PC-9 (cell line): ENCODE measurements at regions not wholly inside any gene's neighbourhood (a gene's known extent, or its start where the extent isn't known, plus 50 kb on each side); places are given as distances from the start of the nearest gene placed in this dataset.

Experiments used
- BruUV-seq: library from RNA; stranded (reverse); fragments of 400-500 nt; replicated peaks from 2 replicates; lab custom pipeline; 2021; lab: Mats Ljungman, UMichigan
- CTCF ChIA-PET: fragments of 300-600 bp; sonication (Branson Sonifier 250); formaldehyde crosslinking; loops from one replicate; lab custom pipeline; 2022; ENCODE audit warnings: antibody characterized with exemption; lab: Charles Lee
- POLR2A ChIA-PET: fragments of 300-600 bp; sonication (Branson Sonifier 250); formaldehyde crosslinking; loops from one replicate; lab custom pipeline; 2022; ENCODE audit warnings: antibody characterized with exemption; ENCODE audit not compliant: unreplicated experiment; lab: Charles Lee
- DNase-seq, 2 experiments: peaks; one replicate each; pipeline versions ENCODE4 v3.0.0 to v3.0.0-alpha.2; 2015 to 2022; ENCODE audit warnings: mixed read lengths in 1 of 2
- H2AFZ ChIP-seq: fragments of 200-600 bp; sonication (generic); 2 replicates; pipeline ENCODE4 v1.8.1; 2017; ENCODE audit warnings: antibody characterized with exemption
- H3F3A ChIP-seq: fragments of 200-600 bp; sonication (generic); 2 replicates; pipeline ENCODE4 v1.8.1; 2017; ENCODE audit warnings: antibody characterized with exemption, mild to moderate bottlenecking, low read depth; ENCODE audit not compliant: insufficient read depth
- H3K27ac ChIP-seq: fragments of 200-600 bp; sonication (generic); 2 replicates; pipeline ENCODE4 v1.6.1; 2016; ENCODE audit warnings: mixed run types
- H3K27me3 ChIP-seq: fragments of 200-600 bp; sonication (generic); 2 replicates; pipeline ENCODE4 v1.6.1; 2016; ENCODE audit warnings: low read depth, mixed run types; ENCODE audit not compliant: insufficient read depth
- H3K36me3 ChIP-seq: fragments of 200-600 bp; sonication (generic); 2 replicates; pipeline ENCODE4 v1.6.1; 2016; ENCODE audit warnings: low read depth, mixed run types
- H3K4me1 ChIP-seq: fragments of 200-600 bp; sonication (generic); replicated peaks from 2 replicates; pipeline ENCODE4 v1.6.1; 2016; ENCODE audit warnings: mixed run types; ENCODE audit not compliant: insufficient read depth
- H3K4me2 ChIP-seq: fragments of 200-600 bp; sonication (generic); 2 replicates; pipeline ENCODE4 v1.6.1; 2017; ENCODE audit warnings: mixed run types
- H3K4me3 ChIP-seq: fragments of 200-600 bp; sonication (generic); 2 replicates; pipeline ENCODE4 v1.6.1; 2016; ENCODE audit warnings: mixed run types
- H3K79me2 ChIP-seq: fragments of 200-600 bp; sonication (generic); 2 replicates; pipeline ENCODE4 v1.6.1; 2017; ENCODE audit warnings: low read depth, mixed run types
- H3K9me2 ChIP-seq: fragments of 200-600 bp; sonication (generic); 2 replicates; pipeline ENCODE4 v1.8.1; 2017; ENCODE audit warnings: mild to moderate bottlenecking; ENCODE audit not compliant: insufficient read depth
- H3K9me3 ChIP-seq: fragments of 200-600 bp; sonication (generic); 2 replicates; pipeline ENCODE4 v1.8.1; 2016; ENCODE audit warnings: low read depth; ENCODE audit not compliant: insufficient read depth
- H4K20me1 ChIP-seq: fragments of 200-600 bp; sonication (generic); 2 replicates; pipeline ENCODE4 v1.8.1; 2017; ENCODE audit not compliant: insufficient read depth
- CTCF ChIP-seq: fragments of 200-600 bp; sonication (generic); conservative IDR thresholded peaks from 2 replicates; pipeline ENCODE4 v1.6.1; 2017; ENCODE audit warnings: mixed run types, antibody characterized with exemption, mild to moderate bottlenecking, moderate library complexity
- EZH2 ChIP-seq: fragments of 200-600 bp; sonication (generic); IDR thresholded peaks from 2 replicates; pipeline ENCODE4 v1.8.0; 2017; ENCODE audit warnings: antibody characterized with exemption, low read depth
- intact Hi-C: fragments of 100-400 bp; cut with micrococcal nuclease; formaldehyde crosslinking; loops from one replicate; pipeline ENCODE4 v1.10.0; 2022; ENCODE audit not compliant: unreplicated experiment

GRCh38 chr18:78127041-78127440, 852.6 kb upstream of the SALL3 start:
- H2AFZ ChIP-seq: no peak overlapping the region

GRCh38 chr18:78128004-78128403, 851.6 kb upstream of the SALL3 start:
- no peaks in the 10 kb centered on the region for H3K4me1 ChIP-seq
- POLR2A ChIA-PET: no interaction called here

More at GRCh38 chr18:78127041-78127440, 852.6 kb upstream of the SALL3 start:
- H3K27ac ChIP-seq: no peak overlapping the region
- H3K36me3 ChIP-seq: no peaks in the 10 kb centered on the region
- no peak overlapping the region for H3K4me2 ChIP-seq
- H3K4me3 ChIP-seq: no peak overlapping the region
- no peak for TF ChIP-seq EZH2
- no peak for TF ChIP-seq CTCF
- H3F3A ChIP-seq: peaks cover 4% of the 10 kb centered on the region; the same call in 1 of the 2 replicates
- no TSS peak for BruUV-seq
- H4K20me1 ChIP-seq: no peaks in the 10 kb centered on the region; the same call in 1 of the 2 replicates
- ChIA-PET CTCF (no interaction called here), POLR2A (no interaction called here)
- no peaks in the 10 kb centered on the region for H3K9me2 ChIP-seq
- H3K9me3 ChIP-seq: peaks cover 6% of the 10 kb centered on the region; the same call in 1 of the 2 replicates
- no peak for DNase-seq
- intact Hi-C loops: no loop called here
- peaks cover 76% of the 10 kb centered on the region for H3K27me3 ChIP-seq
- H3K79me2 ChIP-seq: no peaks in the 10 kb centered on the region
- H3K4me1 ChIP-seq: no peaks in the 10 kb centered on the region

GRCh38 chr18:78129260-78129659, 850.4 kb upstream of the SALL3 start:
- CTCF ChIA-PET: no interaction called here
- no peaks in the 10 kb centered on the region for H3K36me3 ChIP-seq
- peaks cover 4% of the 10 kb centered on the region; the same call in 1 of the 2 replicates for H3F3A ChIP-seq

More at GRCh38 chr18:78128004-78128403, 851.6 kb upstream of the SALL3 start:
- intact Hi-C loops: no loop called here
- Histone ChIP-seq H4K20me1 (no peaks in the 10 kb centered on the region; the same call in 1 of the 2 replicates), H3F3A (peaks cover 4% of the 10 kb centered on the region; the same call in 1 of the 2 replicates), H2AFZ (no peak overlapping the region), H3K4me2 (no peak overlapping the region), H3K27ac (no peak overlapping the region), H3K4me3 (no peak overlapping the region), H3K36me3 (no peaks in the 10 kb centered on the region), H3K9me2 (no peaks in the 10 kb centered on the region), H3K79me2 (no peaks in the 10 kb centered on the region), H3K9me3 (peaks cover 6% of the 10 kb centered on the region; the same call in 1 of the 2 replicates), H3K27me3 (peaks cover 74% of the 10 kb centered on the region)
- no TSS peak for BruUV-seq
- CTCF ChIA-PET: no interaction called here
- DNase-seq: no peak
- TF ChIP-seq EZH2: no peak

More at GRCh38 chr18:78129260-78129659, 850.4 kb upstream of the SALL3 start:
- DNase-seq: no peak
- Histone ChIP-seq H3K4me3 (no peak overlapping the region), H3K79me2 (no peaks in the 10 kb centered on the region), H3K4me2 (no peak overlapping the region), H2AFZ (no peak overlapping the region), H3K9me2 (no peaks in the 10 kb centered on the region), H3K4me1 (no peaks in the 10 kb centered on the region), H3K9me3 (peaks cover 6% of the 10 kb centered on the region; the same call in 1 of the 2 replicates), H3K27ac (no peak overlapping the region), H4K20me1 (no peaks in the 10 kb centered on the region; the same call in 1 of the 2 replicates), H3K27me3 (peaks cover 63% of the 10 kb centered on the region)
- intact Hi-C loops: no loop called here
- POLR2A ChIA-PET: no interaction called here
- no TSS peak for BruUV-seq
- TF ChIP-seq CTCF (no peak), EZH2 (no peak)
